Esophagus squamous epithelium (tissue), 4 donors: ENCODE measurements at regions not wholly inside any gene's neighbourhood (a gene's known extent, or its start where the extent isn't known, plus 50 kb on each side); places are given as distances from the start of the nearest gene placed in this dataset.

Experiments
- CTCF ChIP-seq, 6 experiments: fragments of 450-650 bp in 4 of 6; fragments of 200-600 bp in 2 of 6; sonication (generic) in 2 of 6; IDR thresholded peaks; one replicate each; pipeline ENCODE4 v1.5.1; 2016 to 2019; ENCODE audit warnings: antibody characterized with exemption in 6 of 6, mild to moderate bottlenecking in 4 of 6, moderate library complexity in 4 of 6
- POLR2A ChIP-seq, 4 donors: fragments of 450-650 bp; IDR thresholded peaks; one replicate each; pipeline ENCODE4 v1.6.1; 2017; ENCODE audit warnings: antibody characterized with exemption in 4 of 4, mild to moderate bottlenecking in 4 of 4, moderate library complexity in 3 of 4

- TF ChIP-seq POLR2A (IDR thresholded peaks at IDR 0.05) (no peak), CTCF (IDR thresholded peaks at IDR 0.05) (no peak)
Measured at GRCh38 chr3:182303169-182303568, 490.1 kb upstream of the ATP11B start.
